GM20000 (cell line): ENCODE measurements at regions not wholly inside any gene's neighbourhood (a gene's known extent, or its start where the extent isn't known, plus 50 kb on each side); places are given as distances from the start of the nearest gene placed in this dataset.

Experiments used
- DNase-seq: peaks from one replicate; pipeline ENCODE4 v3.0.0; 2012; ENCODE audit warnings: low spot score
- CTCF ChIP-seq: IDR thresholded peaks from 2 replicates; pipeline ENCODE4 v1.5.1; 2012; ENCODE audit warnings: mild to moderate bottlenecking, control low read depth; ENCODE audit errors: extremely low read depth, missing control alignments

DNA sequence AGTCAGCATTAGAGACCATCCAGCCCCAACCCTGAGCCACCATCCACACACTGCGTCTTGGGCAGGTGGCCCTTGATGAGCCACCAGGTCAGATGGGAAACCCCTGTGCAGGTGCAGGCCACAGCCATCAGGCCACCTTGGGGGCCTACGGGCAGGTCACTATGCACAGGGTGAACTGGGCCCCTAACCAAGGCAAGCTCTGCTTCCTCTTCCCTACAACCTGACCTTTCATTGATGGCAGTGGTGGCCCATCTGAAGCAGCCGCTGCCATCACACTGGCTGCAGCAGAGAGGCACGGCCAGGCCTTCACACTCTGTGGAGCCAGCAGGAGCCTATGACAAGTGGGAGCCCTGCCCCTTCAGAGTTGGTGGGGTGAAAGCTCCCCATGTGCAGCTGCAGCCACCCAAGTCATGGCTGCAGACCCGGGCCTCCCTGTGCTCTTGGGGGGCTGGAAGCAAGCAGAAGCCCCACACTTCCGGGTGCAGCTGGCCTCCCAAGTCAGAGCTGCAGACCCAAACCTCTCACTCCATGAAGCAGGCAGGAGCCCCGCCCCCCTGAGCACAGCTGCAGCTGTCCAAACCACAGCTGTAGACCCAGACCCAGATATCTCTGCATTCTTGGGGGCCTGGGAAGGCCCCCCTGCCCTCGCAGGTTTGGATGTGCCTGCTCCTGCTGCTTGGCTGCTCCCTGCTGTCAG is 681.5 kb downstream of the MATN1 start:
- no peak for TF ChIP-seq CTCF
- no peak for DNase-seq

DNA sequence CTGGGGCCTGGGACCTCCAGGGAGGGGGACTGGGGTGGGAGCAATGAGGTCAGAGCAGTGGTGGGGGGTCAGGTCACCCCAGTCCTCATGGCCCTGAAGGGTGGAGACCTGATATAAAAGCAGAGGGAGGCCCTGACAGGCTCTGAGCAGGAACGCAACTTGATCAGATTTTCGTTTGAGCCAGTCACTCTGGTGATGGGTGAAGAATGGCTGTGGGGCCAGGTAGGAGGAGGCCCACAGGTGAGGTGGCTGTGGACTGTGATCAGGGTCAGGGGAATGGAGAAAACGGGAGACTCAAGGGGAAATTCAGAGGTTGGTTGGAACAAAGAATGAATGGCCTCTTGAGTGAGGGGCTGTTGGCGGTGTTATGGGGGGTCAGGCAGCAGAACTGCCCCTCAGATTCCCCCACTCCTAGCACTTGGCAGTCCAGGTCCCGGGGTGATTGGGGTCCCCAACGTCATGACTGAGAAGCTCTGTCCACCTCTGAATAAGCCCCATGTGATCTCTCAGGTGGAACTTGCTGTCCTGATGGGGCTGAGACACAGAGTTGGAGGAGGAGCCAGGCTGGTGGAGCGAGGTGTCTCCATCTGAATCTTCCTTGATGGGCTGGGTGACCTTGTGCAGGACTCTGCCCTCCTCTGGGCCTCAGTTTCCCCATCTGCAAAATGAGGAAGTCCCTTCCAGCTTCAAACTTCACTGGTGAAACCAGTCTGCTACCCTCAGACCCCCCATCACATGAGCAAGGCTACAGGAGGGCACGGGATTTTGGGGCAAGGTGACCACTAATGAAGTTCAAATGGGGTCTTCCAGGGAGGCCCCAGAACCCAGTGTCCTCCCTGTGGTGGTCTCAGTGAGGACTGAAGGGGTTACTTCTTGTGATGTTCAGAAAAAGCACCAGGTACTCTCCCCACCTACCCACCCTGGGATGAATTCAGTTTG is 683.0 kb downstream of the MATN1 start:
- TF ChIP-seq CTCF: no peak
- DNase-seq: no peak

GRCh38 chr1:30039354-30040080 is 683.9 kb downstream of the MATN1 start:
- TF ChIP-seq CTCF: no peak
- DNase-seq: no peak

GRCh38 chr1:30038134-30039025 is 685.0 kb downstream of the MATN1 start:
- DNase-seq: no peak
- no peak for TF ChIP-seq CTCF

DNA sequence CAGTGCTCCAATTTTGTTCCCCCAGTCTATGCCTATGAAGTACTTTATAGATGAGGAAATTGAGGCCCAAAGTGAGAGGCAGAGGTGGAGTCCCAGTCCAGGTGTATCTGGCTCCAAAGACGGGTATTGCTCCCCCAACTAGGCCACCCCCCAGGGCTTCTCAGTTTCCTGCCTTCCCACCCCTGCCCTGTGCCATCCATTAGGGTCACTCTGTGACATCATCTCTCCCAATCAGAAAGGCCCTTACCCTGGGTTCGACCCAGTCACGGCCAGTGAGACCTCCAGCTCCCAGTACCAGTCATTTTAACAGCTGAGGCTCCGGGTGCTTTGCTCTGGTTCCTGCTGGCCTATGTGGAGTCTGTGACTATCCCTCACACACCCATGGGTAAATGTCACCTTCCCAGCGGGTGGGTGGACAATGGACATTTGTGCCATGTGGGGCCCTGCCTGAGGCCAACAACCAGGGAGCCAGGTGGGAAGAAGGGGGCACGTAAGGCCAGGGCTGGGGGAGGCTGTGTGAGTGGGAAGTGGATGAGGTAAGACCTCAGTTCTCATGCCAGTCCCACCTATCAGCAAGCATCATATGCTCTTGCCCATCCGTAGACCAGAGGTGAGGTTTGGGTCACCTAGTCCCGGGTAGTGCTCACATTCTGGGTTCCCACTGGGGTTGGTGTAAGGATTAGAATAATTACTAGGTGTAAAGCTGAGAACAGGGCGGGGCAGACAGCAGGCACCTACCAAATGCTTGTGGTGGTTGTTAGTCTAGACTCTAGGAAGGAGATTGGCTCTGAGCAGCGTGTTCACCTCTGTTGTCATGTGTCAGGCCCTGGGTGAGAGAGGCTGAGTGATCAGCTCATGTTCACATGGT is 685.9 kb downstream of the MATN1 start:
- no peak for TF ChIP-seq CTCF
- DNase-seq: no peak

GRCh38 chr1:30036666-30037065 is 686.7 kb downstream of the MATN1 start:
- no peak for TF ChIP-seq CTCF
- DNase-seq: no peak
